ENCODE measurements at regions not wholly inside any gene's neighbourhood (a gene's known extent, or its start where the extent isn't known, plus 50 kb on each side); places are given as distances from the start of the nearest gene placed in this dataset.

DNA sequence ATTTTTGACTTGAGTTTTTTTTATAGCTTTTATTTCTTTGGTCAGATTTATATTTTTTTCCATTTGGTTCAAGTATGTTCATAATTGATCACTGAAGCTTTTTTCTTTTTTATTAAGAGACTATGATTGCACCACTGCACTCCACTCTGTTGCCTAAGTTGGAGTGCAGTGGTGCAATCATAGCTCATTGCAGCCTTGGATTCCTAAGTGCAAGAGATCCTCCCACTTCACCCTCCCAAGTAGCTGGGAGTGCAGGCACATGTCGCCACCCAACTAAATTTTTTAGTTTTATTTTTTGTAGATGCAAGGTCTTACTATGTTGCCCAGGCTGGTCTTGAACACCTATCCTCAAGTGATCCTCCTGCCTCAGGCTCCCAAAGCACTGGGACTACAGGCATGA lies 97.7 kb upstream of the KIF5B start:
- Histone ChIP-seq H2AFZ (ENCODE audit: low read depth, low read length, poor library complexity, severe bottlenecking) (no peak overlapping the region), H3K79me2 (ENCODE audit: insufficient read depth, low read length) (no peaks in the 10 kb centered on the region), H3K9me3 (ENCODE audit: control insufficient read depth in 1 of 2, insufficient read depth in 1 of 2, low read depth in 1 of 2, low read length in 2 of 2) (no peaks in the 10 kb centered on the region), H3K27ac (ENCODE audit: low read depth, low read length) (no peak overlapping the region), H3K9me2 (ENCODE audit: insufficient read depth) (no peaks in the 10 kb centered on the region), H4K20me1 (ENCODE audit: insufficient read depth) (no peaks in the 10 kb centered on the region), H3K9ac (ENCODE audit: low read length) (no peak overlapping the region), H3K4me2 (ENCODE audit: low read length) (no peak overlapping the region), H3K36me3 (ENCODE audit: control insufficient read depth in 1 of 2, insufficient read depth in 2 of 2, low read length in 2 of 2) (no peaks in the 10 kb centered on the region), H3K4me1 (ENCODE audit: control insufficient read depth in 1 of 2, insufficient read depth in 2 of 2, low read length in 2 of 2) (peaks cover 0 to 22% of the 10 kb centered on the region in 2 experiments; a peak in 2 of 4 replicates), H3K27me3 (ENCODE audit: insufficient read depth, low read length) (no peaks in the 10 kb centered on the region), H3K4me3 (replicated peaks in 1 of 2; ENCODE audit: low read depth in 1 of 2, low read length in 2 of 2) (no peak overlapping the region)
- ATAC-seq = no peak
- intact Hi-C loops (cut with micrococcal nuclease) = no loop called here
- RAD21 ChIA-PET (ENCODE audit: low non-redundant PET in 1 of 2, low total read pairs in 2 of 2, uncharacterized antibody in 2 of 2, unreplicated experiment in 2 of 2) = no interaction called here
- POLR2A ChIA-PET = no interaction called here
- CTCF ChIA-PET = no interaction called here
- no TSS peak for BruUV-seq (replicated peaks)
- no peak for TF ChIP-seq SRF (IDR thresholded peaks at IDR 0.05; ENCODE audit: low read depth)
- no peak for TF ChIP-seq EGR1 (IDR thresholded peaks at IDR 0.05; ENCODE audit: low read depth)
- TF ChIP-seq CEBPB (IDR thresholded peaks at IDR 0.05; ENCODE audit: low read depth) = no peak
- TF ChIP-seq RAD21 (IDR thresholded peaks at IDR 0.05; ENCODE audit: low read depth) = no peak
- TF ChIP-seq ELF1 (IDR thresholded peaks at IDR 0.05; ENCODE audit: borderline replicate concordance, low read depth) = no peak
- TF ChIP-seq ZFX (IDR thresholded peaks at IDR 0.05) = no peak
- TF ChIP-seq ZBTB33 (IDR thresholded peaks at IDR 0.05; ENCODE audit: extremely low read depth, insufficient replicate concordance, low read length) = no peak
- no peak for TF ChIP-seq TCF7L2 (IDR thresholded peaks at IDR 0.05; ENCODE audit: borderline replicate concordance, extremely low read depth, insufficient read depth, insufficient read length)
- TF ChIP-seq SIN3A (IDR thresholded peaks at IDR 0.05; ENCODE audit: low read depth) = no peak
- TF ChIP-seq YY1 (IDR thresholded peaks at IDR 0.05; ENCODE audit: extremely low read depth, insufficient replicate concordance, low read depth, low read length) = no peak
- TF ChIP-seq SP1 (IDR thresholded peaks at IDR 0.05; ENCODE audit: low read depth) = no peak
- no peak for TF ChIP-seq ZNF274 (IDR thresholded peaks at IDR 0.05; ENCODE audit: low read depth, low read length)
- TF ChIP-seq, protein P1, sequence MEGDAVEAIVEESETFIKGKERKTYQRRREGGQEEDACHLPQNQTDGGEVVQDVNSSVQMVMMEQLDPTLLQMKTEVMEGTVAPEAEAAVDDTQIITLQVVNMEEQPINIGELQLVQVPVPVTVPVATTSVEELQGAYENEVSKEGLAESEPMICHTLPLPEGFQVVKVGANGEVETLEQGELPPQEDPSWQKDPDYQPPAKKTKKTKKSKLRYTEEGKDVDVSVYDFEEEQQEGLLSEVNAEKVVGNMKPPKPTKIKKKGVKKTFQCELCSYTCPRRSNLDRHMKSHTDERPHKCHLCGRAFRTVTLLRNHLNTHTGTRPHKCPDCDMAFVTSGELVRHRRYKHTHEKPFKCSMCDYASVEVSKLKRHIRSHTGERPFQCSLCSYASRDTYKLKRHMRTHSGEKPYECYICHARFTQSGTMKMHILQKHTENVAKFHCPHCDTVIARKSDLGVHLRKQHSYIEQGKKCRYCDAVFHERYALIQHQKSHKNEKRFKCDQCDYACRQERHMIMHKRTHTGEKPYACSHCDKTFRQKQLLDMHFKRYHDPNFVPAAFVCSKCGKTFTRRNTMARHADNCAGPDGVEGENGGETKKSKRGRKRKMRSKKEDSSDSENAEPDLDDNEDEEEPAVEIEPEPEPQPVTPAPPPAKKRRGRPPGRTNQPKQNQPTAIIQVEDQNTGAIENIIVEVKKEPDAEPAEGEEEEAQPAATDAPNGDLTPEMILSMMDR (IDR thresholded peaks at IDR 0.05 in 2 of 3, conservative IDR thresholded peaks at IDR 0.05 in 1 of 3; ENCODE audit: borderline replicate concordance in 1 of 3, insufficient read depth in 1 of 3, low read depth in 2 of 3, low read length in 2 of 3) = no peak
- TF ChIP-seq REST (IDR thresholded peaks at IDR 0.05; ENCODE audit: low read depth) = no peak
- TF ChIP-seq EZH2 (IDR thresholded peaks at IDR 0.05) = no peak
- no peak for TF ChIP-seq POLR2AphosphoS5 (IDR thresholded peaks at IDR 0.05; ENCODE audit: low read depth, low read length)
- TF ChIP-seq JUND (IDR thresholded peaks at IDR 0.05) = no peak
- no peak for TF ChIP-seq EZH2phosphoT487 (IDR thresholded peaks at IDR 0.05; ENCODE audit: borderline replicate concordance)
- TF ChIP-seq MAX (IDR thresholded peaks at IDR 0.05) = no peak
- TF ChIP-seq POLR2A (IDR thresholded peaks at IDR 0.05; ENCODE audit: borderline replicate concordance, extremely low read depth, insufficient read depth, insufficient read length) = no peak
- no peak for DNase-seq (ENCODE audit: low read depth, low spot score)
